PC-9 (cell line): ENCODE measurements at regions not wholly inside any gene's neighbourhood (a gene's known extent, or its start where the extent isn't known, plus 50 kb on each side); places are given as distances from the start of the nearest gene placed in this dataset.

ENCODE experiments used
- EZH2 ChIP-seq: fragments of 200-600 bp; sonication (generic); IDR thresholded peaks from 2 replicates; pipeline ENCODE4 v1.8.0; 2017; ENCODE audit warnings: antibody characterized with exemption, low read depth
- TF ChIP-seq, protein P1 (sequence below): fragments of 200-600 bp; sonication (generic); conservative IDR thresholded peaks from 2 replicates; pipeline ENCODE4 v1.6.1; 2017; ENCODE audit warnings: mixed run types, antibody characterized with exemption, mild to moderate bottlenecking, moderate library complexity

DNA sequence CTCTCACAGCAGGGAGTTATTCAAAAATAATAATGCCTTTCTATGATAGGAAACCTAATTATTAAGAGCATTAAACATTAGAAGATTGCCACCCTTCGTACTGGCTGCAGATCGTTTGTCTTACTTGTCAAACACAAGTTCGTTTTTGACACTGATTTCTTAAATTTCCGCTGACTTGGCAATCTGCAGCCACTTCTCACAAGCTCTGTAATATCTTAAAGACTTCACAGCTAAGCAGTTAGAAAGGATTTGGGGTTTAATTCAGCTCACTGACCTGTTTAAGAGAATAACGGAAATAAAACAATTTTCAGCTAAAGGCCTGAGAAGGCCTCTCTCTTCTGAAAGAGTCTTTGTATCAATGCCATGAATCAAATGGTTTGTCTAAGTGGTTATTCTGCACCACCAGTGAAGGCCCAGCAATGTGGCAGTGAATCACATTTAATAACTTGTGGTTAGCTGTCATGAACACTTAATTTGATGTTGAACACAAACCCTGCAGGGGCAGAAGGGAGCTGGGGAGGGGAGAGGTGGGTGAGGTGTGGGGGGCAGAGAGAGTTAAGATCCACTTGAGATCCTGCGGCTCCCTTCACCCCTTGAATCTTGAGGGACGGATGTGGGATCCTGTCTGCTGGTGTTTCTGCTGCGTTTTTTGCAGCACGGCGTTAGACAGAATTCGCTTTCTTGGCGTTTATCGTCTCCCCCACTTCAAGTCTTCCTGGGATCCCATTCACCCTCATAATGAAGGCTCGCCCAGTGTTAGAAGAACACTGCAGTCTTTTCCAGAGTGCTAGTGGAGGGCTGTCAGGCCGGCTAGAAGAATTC is 145.4 kb upstream of the SATB2 start:
- TF ChIP-seq, protein P1, sequence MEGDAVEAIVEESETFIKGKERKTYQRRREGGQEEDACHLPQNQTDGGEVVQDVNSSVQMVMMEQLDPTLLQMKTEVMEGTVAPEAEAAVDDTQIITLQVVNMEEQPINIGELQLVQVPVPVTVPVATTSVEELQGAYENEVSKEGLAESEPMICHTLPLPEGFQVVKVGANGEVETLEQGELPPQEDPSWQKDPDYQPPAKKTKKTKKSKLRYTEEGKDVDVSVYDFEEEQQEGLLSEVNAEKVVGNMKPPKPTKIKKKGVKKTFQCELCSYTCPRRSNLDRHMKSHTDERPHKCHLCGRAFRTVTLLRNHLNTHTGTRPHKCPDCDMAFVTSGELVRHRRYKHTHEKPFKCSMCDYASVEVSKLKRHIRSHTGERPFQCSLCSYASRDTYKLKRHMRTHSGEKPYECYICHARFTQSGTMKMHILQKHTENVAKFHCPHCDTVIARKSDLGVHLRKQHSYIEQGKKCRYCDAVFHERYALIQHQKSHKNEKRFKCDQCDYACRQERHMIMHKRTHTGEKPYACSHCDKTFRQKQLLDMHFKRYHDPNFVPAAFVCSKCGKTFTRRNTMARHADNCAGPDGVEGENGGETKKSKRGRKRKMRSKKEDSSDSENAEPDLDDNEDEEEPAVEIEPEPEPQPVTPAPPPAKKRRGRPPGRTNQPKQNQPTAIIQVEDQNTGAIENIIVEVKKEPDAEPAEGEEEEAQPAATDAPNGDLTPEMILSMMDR: no peak
- TF ChIP-seq EZH2: no peak
